ENCODE measurements at regions not wholly inside any gene's neighbourhood (a gene's known extent, or its start where the extent isn't known, plus 50 kb on each side); places are given as distances from the start of the nearest gene placed in this dataset.
"Not testable (repeated sequence)": the region's sequence is repeated elsewhere in the genome, so short reads cannot be mapped to it uniquely, and the experiment has no call there.

DNA sequence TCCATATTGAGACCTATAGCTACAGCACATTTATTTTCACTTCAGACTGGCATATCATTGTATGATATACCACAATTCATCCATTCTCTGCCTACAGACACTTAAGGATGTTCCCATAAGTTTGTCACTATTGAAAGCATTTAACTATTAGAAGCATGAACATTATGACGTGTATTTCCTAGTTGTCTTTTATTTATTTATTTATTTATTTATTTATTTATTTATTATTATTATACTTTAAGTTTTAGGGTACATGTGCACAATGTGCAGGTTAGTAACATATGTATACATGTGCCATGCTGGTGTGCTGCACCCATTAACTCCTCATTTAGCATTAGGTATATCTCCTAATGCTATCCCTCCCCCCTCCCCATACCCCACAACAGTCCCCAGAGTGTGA, 448.0 kb downstream of the TMEM232 start:
- CTCF ChIA-PET (ENCODE audit: partially characterized antibody) = not testable (repeated sequence)
- 95% methylated on average over 1 of the region's 1 CpG; no CpG with 5 or more reads in 1 of the 2 experiments for WGBS, 2 experiments (ENCODE audit: extremely low coverage in 1 of 2, insufficient coverage in 1 of 2, insufficient read length in 1 of 2, insufficient replicate concordance in 2 of 2, low coverage in 1 of 2, low lambda C conversion rate in 2 of 2, missing lambda C conversion rate in 1 of 2)

GRCh38 chr5:110284121-110284520, 442.4 kb downstream of the TMEM232 start:
- H3K4me3 ChIP-seq (ENCODE audit: extremely low read depth in 1 of 4, insufficient read depth in 2 of 4, low read depth in 3 of 4, low read length in 4 of 4); H3K4ac ChIP-seq (replicated peaks; ENCODE audit: insufficient read length, low read depth, low read length); H3K23ac ChIP-seq (ENCODE audit: insufficient read length); H2BK120ac ChIP-seq (replicated peaks; ENCODE audit: low read depth, low read length); POLR2A ChIA-PET (ENCODE audit: partially characterized antibody); H2BK12ac ChIP-seq (ENCODE audit: low read depth, low read length); H3K79me1 ChIP-seq (ENCODE audit: low read depth, low read length); H4K91ac ChIP-seq (replicated peaks; ENCODE audit: insufficient read length, low read length); H3K14ac ChIP-seq (ENCODE audit: insufficient read length); H3K4me2 ChIP-seq (ENCODE audit: insufficient read depth in 1 of 2, low read depth in 2 of 2, low read length in 2 of 2); DNase-seq (ENCODE audit: low read depth in 1 of 2, low spot score in 2 of 2); H2AK5ac ChIP-seq (ENCODE audit: low read depth, low read length); H3K18ac ChIP-seq (ENCODE audit: extremely low read depth, low read length); H4K8ac ChIP-seq (ENCODE audit: extremely low read depth, insufficient read depth, low read length); H3K9ac ChIP-seq (replicated peaks in 1 of 4; ENCODE audit: extremely low read depth in 1 of 4, low read depth in 3 of 4, low read length in 3 of 4); H3K56ac ChIP-seq (replicated peaks; ENCODE audit: insufficient read length, low read depth, low read length); H2BK5ac ChIP-seq (ENCODE audit: low read depth, low read length); H3K4me1 ChIP-seq (replicated peaks in 1 of 4; ENCODE audit: control insufficient read depth in 3 of 4, insufficient read depth in 4 of 4, low read length in 3 of 4); H3K27ac ChIP-seq (ENCODE audit: low read depth, low read length); H4K20me1 ChIP-seq (replicated peaks in 1 of 2; ENCODE audit: control insufficient read depth in 1 of 2, insufficient read depth in 2 of 2, low read length in 2 of 2); H3K36me3 ChIP-seq (ENCODE audit: control insufficient read depth in 2 of 4, insufficient read depth in 4 of 4, low read length in 3 of 4); H4K5ac ChIP-seq (ENCODE audit: insufficient read length, low read depth, low read length); H3K27me3 ChIP-seq (replicated peaks in 1 of 4; ENCODE audit: control insufficient read depth in 3 of 4, extremely low read depth in 1 of 4, insufficient read depth in 3 of 4, low read length in 3 of 4); H2AFZ ChIP-seq (ENCODE audit: low read length); FAIRE-seq; H2BK20ac ChIP-seq (ENCODE audit: low read length); H3K79me2 ChIP-seq (ENCODE audit: control insufficient read depth in 1 of 2, insufficient read depth in 2 of 2, low read length in 2 of 2); H3K23me2 ChIP-seq (ENCODE audit: low read depth, low read length); H2BK15ac ChIP-seq (ENCODE audit: low read length): not testable (repeated sequence)
- peaks cover 15 to 23% of the 10 kb centered on the region in 2 experiments; a peak in 2 of 4 replicates for H3K9me3 ChIP-seq (ENCODE audit: insufficient read depth in 2 of 2, low read depth in 1 of 2, low read length in 1 of 2)
- CTCF ChIA-PET (ENCODE audit: partially characterized antibody) = interaction anchor here (1.1 kb wide), 1 partner anchor 15 kb away, joined by 3 read pairs; no protein-coding TSS in a partner anchor
- WGBS, 2 experiments (ENCODE audit: extremely low coverage in 1 of 2, insufficient coverage in 1 of 2, insufficient read length in 1 of 2, insufficient replicate concordance in 2 of 2, low coverage in 1 of 2, low lambda C conversion rate in 2 of 2, missing lambda C conversion rate in 1 of 2) = 93% methylated on average over 8 of the region's 8 CpGs; no CpG with 5 or more reads in 1 of the 2 experiments

More for the DNA sequence above, 448.0 kb downstream of the TMEM232 start:
- H3K9ac ChIP-seq (replicated peaks in 1 of 4; ENCODE audit: extremely low read depth in 1 of 4, low read depth in 3 of 4, low read length in 3 of 4); DNase-seq (ENCODE audit: low read depth in 1 of 2, low spot score in 2 of 2); H3K23me2 ChIP-seq (ENCODE audit: low read depth, low read length); H4K20me1 ChIP-seq (replicated peaks in 1 of 2; ENCODE audit: control insufficient read depth in 1 of 2, insufficient read depth in 2 of 2, low read length in 2 of 2); H3K9me3 ChIP-seq (ENCODE audit: insufficient read depth in 2 of 2, low read depth in 1 of 2, low read length in 1 of 2); H3K79me1 ChIP-seq (ENCODE audit: low read depth, low read length); H2BK120ac ChIP-seq (replicated peaks; ENCODE audit: low read depth, low read length); H3K79me2 ChIP-seq (ENCODE audit: control insufficient read depth in 1 of 2, insufficient read depth in 2 of 2, low read length in 2 of 2); H2BK12ac ChIP-seq (ENCODE audit: low read depth, low read length); H4K91ac ChIP-seq (replicated peaks; ENCODE audit: insufficient read length, low read length); FAIRE-seq; H3K14ac ChIP-seq (ENCODE audit: insufficient read length); H2AK5ac ChIP-seq (ENCODE audit: low read depth, low read length); H3K4me2 ChIP-seq (ENCODE audit: insufficient read depth in 1 of 2, low read depth in 2 of 2, low read length in 2 of 2); H2BK15ac ChIP-seq (ENCODE audit: low read length); POLR2A ChIA-PET (ENCODE audit: partially characterized antibody); H4K8ac ChIP-seq (ENCODE audit: extremely low read depth, insufficient read depth, low read length); H3K4me1 ChIP-seq (replicated peaks in 1 of 4; ENCODE audit: control insufficient read depth in 3 of 4, insufficient read depth in 4 of 4, low read length in 3 of 4); H3K23ac ChIP-seq (ENCODE audit: insufficient read length); H4K5ac ChIP-seq (ENCODE audit: insufficient read length, low read depth, low read length); H3K18ac ChIP-seq (ENCODE audit: extremely low read depth, low read length); H2AFZ ChIP-seq (ENCODE audit: low read length); H3K4ac ChIP-seq (replicated peaks; ENCODE audit: insufficient read length, low read depth, low read length); H3K56ac ChIP-seq (replicated peaks; ENCODE audit: insufficient read length, low read depth, low read length); H2BK5ac ChIP-seq (ENCODE audit: low read depth, low read length); H2BK20ac ChIP-seq (ENCODE audit: low read length); H3K27ac ChIP-seq (ENCODE audit: low read depth, low read length); H3K36me3 ChIP-seq (ENCODE audit: control insufficient read depth in 2 of 4, insufficient read depth in 4 of 4, low read length in 3 of 4); H3K4me3 ChIP-seq (ENCODE audit: extremely low read depth in 1 of 4, insufficient read depth in 2 of 4, low read depth in 3 of 4, low read length in 4 of 4); H3K27me3 ChIP-seq (replicated peaks in 1 of 4; ENCODE audit: control insufficient read depth in 3 of 4, extremely low read depth in 1 of 4, insufficient read depth in 3 of 4, low read length in 3 of 4): not testable (repeated sequence)
